Panc1 (cell line): ENCODE measurements at regions not wholly inside any gene's neighbourhood (a gene's known extent, or its start where the extent isn't known, plus 50 kb on each side); places are given as distances from the start of the nearest gene placed in this dataset.

ENCODE experiments used
- ATAC-seq: fragments of 200-7000 bp; cut with Tn5 transposase; 2 replicates; pipeline ENCODE4 v1.9.1; 2020; ENCODE audit warnings: mild to moderate bottlenecking, moderate library complexity
- BruUV-seq: library from RNA; stranded (reverse); fragments of 400-500 nt; replicated peaks from 2 replicates; lab custom pipeline; 2021; lab: Mats Ljungman, UMichigan
- CTCF ChIA-PET: fragments of 300-600 bp; sonication (Branson Sonifier 250); formaldehyde crosslinking; loops from one replicate; lab custom pipeline; 2022; ENCODE audit warnings: antibody characterized with exemption; lab: Charles Lee
- POLR2A ChIA-PET: fragments of 300-600 bp; sonication (Branson Sonifier 250); formaldehyde crosslinking; loops from one replicate; lab custom pipeline; 2022; ENCODE audit warnings: antibody characterized with exemption; lab: Charles Lee
- DNase-seq: peaks from one replicate; pipeline ENCODE4 v3.0.0-alpha.2; 2010; ENCODE audit warnings: low read depth, low spot score
- H3K27ac ChIP-seq: 2 replicates; pipeline ENCODE4 v1.5.1; 2011; ENCODE audit warnings: mild to moderate bottlenecking, low read length, inconsistent platforms
- H3K27me3 ChIP-seq: fragments of 200-500 bp; sonication (Bioruptor generic); 2 replicates; pipeline ENCODE4 v1.6.0; 2014; ENCODE audit warnings: low read length, inconsistent platforms; ENCODE audit not compliant: control insufficient read depth, insufficient read depth
- H3K36me3 ChIP-seq: fragments of 200-500 bp; sonication (Bioruptor generic); 2 replicates; pipeline ENCODE4 v1.5.1; 2014; ENCODE audit warnings: inconsistent platforms, mild to moderate bottlenecking, low read length, moderate library complexity; ENCODE audit not compliant: control insufficient read depth, insufficient read depth
- H3K4me1 ChIP-seq: 2 replicates; pipeline ENCODE4 v1.5.1; 2011; ENCODE audit warnings: inconsistent platforms, mild to moderate bottlenecking, low read length, moderate library complexity; ENCODE audit not compliant: control insufficient read depth, insufficient read depth
- H3K4me3 ChIP-seq, 2 experiments: 2 replicates each; pipeline ENCODE4 v1.5.1; 2011 to 2012; ENCODE audit warnings: low read depth in 2 of 2, low read length in 2 of 2, mild to moderate bottlenecking in 2 of 2, inconsistent platforms in 1 of 2, moderate library complexity in 1 of 2
- H3K9me3 ChIP-seq: fragments of 200-500 bp; sonication (Bioruptor generic); 2 replicates; pipeline ENCODE4 v1.5.1; 2014; ENCODE audit warnings: low read depth, mild to moderate bottlenecking, inconsistent platforms, low read length, moderate library complexity; ENCODE audit not compliant: control insufficient read depth, insufficient read depth
- CTCF ChIP-seq: fragments of 450-650 bp; IDR thresholded peaks from 2 replicates; pipeline ENCODE4 v1.5.1; 2017; ENCODE audit warnings: mild to moderate bottlenecking
- POLR2AphosphoS5 ChIP-seq: IDR thresholded peaks from 2 replicates; pipeline ENCODE4 v1.6.1; 2012; ENCODE audit warnings: mild to moderate bottlenecking, low read depth, low read length, moderate library complexity
- REST ChIP-seq, 2 experiments: IDR thresholded peaks; 2 replicates each; pipeline ENCODE4 v1.6.1; 2011 to 2012; ENCODE audit warnings: low read depth in 2 of 2, control low read depth in 1 of 2, low read length in 1 of 2, mild to moderate bottlenecking in 1 of 2, moderate library complexity in 1 of 2; ENCODE audit not compliant: insufficient read depth in 1 of 2
- SIN3A ChIP-seq: IDR thresholded peaks from 2 replicates; pipeline ENCODE4 v1.6.1; 2012; ENCODE audit warnings: low read depth, mild to moderate bottlenecking, low read length, moderate library complexity, borderline replicate concordance; ENCODE audit not compliant: insufficient read depth
- TCF7L2 ChIP-seq: IDR thresholded peaks from 2 replicates; pipeline ENCODE4 v1.6.1; 2011; ENCODE audit warnings: mild to moderate bottlenecking, low read depth, low read length, inconsistent platforms
- in situ Hi-C: cut with HindIII; loops from 2 replicates; pipeline ENCODE4 v1.10.0; 2016; ENCODE audit warnings: low sequenced_read_pairs, low pct_unique_long_range_greater_than_20kb
- intact Hi-C: fragments of 100-400 bp; cut with micrococcal nuclease; formaldehyde crosslinking; loops from one replicate; pipeline ENCODE4 v1.10.0; 2022; ENCODE audit not compliant: unreplicated experiment

- TF ChIP-seq TCF7L2: no peak
- TF ChIP-seq POLR2AphosphoS5: no peak
- TF ChIP-seq CTCF: no peak
- no peak for TF ChIP-seq SIN3A
- no peak for TF ChIP-seq REST (IDR thresholded peaks at IDR 0.05; ENCODE audit: insufficient read depth in 1 of 2, low read depth in 2 of 2, low read length in 1 of 2)
- no peaks in the 10 kb centered on the region for H3K36me3 ChIP-seq
- no peaks in the 10 kb centered on the region for H3K9me3 ChIP-seq
- no peak for DNase-seq
- CTCF ChIA-PET: no interaction called here
- ATAC-seq: no peak
- no TSS peak for BruUV-seq
- intact Hi-C loops (no loop called here), in situ Hi-C loops (no loop called here)
- no peak overlapping the region for H3K4me3 ChIP-seq
- H3K27ac ChIP-seq: no peak overlapping the region
- POLR2A ChIA-PET: no interaction called here
- no peaks in the 10 kb centered on the region for H3K4me1 ChIP-seq
- no peaks in the 10 kb centered on the region for H3K27me3 ChIP-seq
Observed at GRCh38 chr10:10489805-10490571, 527.7 kb upstream of the CELF2 start.

- CTCF ChIA-PET: no interaction called here
- Histone ChIP-seq H3K4me3 (no peak overlapping the region), H3K9me3 (no peaks in the 10 kb centered on the region), H3K4me1 (no peaks in the 10 kb centered on the region), H3K36me3 (no peaks in the 10 kb centered on the region), H3K27ac (no peak overlapping the region), H3K27me3 (no peaks in the 10 kb centered on the region)
- POLR2A ChIA-PET: no interaction called here
- no peak for DNase-seq
- ATAC-seq: no peak
- no peak for TF ChIP-seq CTCF
- no TSS peak for BruUV-seq
- intact Hi-C loops: no loop called here
- in situ Hi-C loops: no loop called here
Observed at GRCh38 chr10:10490581-10490980, 527.1 kb upstream of the CELF2 start.
